ENCODE measurements at regions not wholly inside any gene's neighbourhood (a gene's known extent, or its start where the extent isn't known, plus 50 kb on each side); places are given as distances from the start of the nearest gene placed in this dataset.

DNA sequence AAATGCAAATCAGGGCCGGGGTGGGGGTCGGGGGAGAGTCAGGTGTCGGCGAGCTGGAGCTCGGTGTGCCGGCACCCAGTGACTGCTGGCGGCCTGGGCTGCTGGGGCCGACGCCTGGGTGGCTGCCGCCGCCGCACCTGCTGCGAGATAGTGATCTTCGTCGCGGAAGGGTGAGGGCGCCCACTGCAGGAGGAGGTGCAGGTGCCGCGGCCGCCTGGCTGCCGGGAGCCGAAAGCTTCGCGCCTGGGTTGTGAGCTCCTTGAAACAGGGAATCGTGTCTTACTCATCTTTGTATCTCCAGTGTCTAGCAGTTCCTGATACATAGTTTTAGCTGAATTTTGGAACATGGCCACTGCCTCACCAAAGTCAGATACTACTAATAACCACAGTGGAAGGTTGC lies 64.0 kb upstream of the CPOX start:
- peak; percentile 77 for DNase-seq
- no peak overlapping the region for H3K27ac ChIP-seq
- TF ChIP-seq POLR2A (IDR thresholded peaks at IDR 0.05) (no peak), POLR2AphosphoS5 (IDR thresholded peaks at IDR 0.05) (no peak)
- TF ChIP-seq, protein P1, sequence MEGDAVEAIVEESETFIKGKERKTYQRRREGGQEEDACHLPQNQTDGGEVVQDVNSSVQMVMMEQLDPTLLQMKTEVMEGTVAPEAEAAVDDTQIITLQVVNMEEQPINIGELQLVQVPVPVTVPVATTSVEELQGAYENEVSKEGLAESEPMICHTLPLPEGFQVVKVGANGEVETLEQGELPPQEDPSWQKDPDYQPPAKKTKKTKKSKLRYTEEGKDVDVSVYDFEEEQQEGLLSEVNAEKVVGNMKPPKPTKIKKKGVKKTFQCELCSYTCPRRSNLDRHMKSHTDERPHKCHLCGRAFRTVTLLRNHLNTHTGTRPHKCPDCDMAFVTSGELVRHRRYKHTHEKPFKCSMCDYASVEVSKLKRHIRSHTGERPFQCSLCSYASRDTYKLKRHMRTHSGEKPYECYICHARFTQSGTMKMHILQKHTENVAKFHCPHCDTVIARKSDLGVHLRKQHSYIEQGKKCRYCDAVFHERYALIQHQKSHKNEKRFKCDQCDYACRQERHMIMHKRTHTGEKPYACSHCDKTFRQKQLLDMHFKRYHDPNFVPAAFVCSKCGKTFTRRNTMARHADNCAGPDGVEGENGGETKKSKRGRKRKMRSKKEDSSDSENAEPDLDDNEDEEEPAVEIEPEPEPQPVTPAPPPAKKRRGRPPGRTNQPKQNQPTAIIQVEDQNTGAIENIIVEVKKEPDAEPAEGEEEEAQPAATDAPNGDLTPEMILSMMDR (IDR thresholded peaks at IDR 0.05 in 8 of 11, conservative IDR thresholded peaks at IDR 0.05 in 3 of 11): peak in 2 of 11 experiments; percentile 11 to 13
- peaks cover 0 to 6% (median 0%) of the 10 kb centered on the region in 6 donors for H3K4me1 ChIP-seq
- peaks cover 0 to 21% (median 3%) of the 10 kb centered on the region in 7 donors for H3K27me3 ChIP-seq (replicated peaks in 1 of 7)
- H3K36me3 ChIP-seq: no peaks in the 10 kb centered on the region
- WGBS, 5 donors: 7 to 40% (median 14%) methylated on average over 8 to 25 of the region's 25 CpGs
- peak overlapping the region in 1 of 8 donors; percentile 8 for H3K4me3 ChIP-seq
- intact Hi-C loops (cut with DNase I; ENCODE audit: low total_unique reads): no loop called here
- H3K9me3 ChIP-seq: no peaks in the 10 kb centered on the region

DNA sequence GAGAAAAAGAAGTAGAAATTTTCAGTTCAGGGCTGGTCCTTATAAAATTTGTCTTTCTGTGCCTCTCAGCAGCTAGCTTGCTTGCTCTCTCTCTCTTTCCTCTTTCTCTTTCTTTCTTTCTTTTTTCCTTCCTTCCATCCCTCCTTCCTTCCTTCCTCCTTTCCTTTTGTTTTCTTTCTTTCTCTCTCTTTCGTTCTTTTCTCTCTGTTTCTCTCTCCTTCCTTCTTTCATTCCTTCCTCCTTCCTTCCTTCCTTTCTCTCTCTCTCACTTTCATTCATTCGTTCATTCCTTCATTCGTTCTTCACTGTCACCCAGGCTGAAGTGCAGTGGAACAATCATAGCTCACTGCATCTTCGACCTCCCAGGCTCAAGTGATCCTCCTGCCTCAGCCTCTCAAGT lies 69.3 kb upstream of the CPOX start:
- peaks cover 0 to 8% (median 0%) of the 10 kb centered on the region in 7 donors for H3K27me3 ChIP-seq (replicated peaks in 1 of 7)
- WGBS, 5 donors: 70 to 78% (median 71%) methylated on average over 4 of the region's 4 CpGs
- no peaks in the 10 kb centered on the region for H3K36me3 ChIP-seq
- no peaks in the 10 kb centered on the region for H3K9me3 ChIP-seq
- H3K27ac ChIP-seq: no peak overlapping the region
- no peaks in the 10 kb centered on the region for H3K4me1 ChIP-seq
- no peak overlapping the region for H3K4me3 ChIP-seq
- TF ChIP-seq POLR2A (IDR thresholded peaks at IDR 0.05) (no peak), POLR2AphosphoS5 (IDR thresholded peaks at IDR 0.05) (no peak)
- TF ChIP-seq, protein P1 (IDR thresholded peaks at IDR 0.05 in 8 of 11, conservative IDR thresholded peaks at IDR 0.05 in 3 of 11): no peak
- intact Hi-C loops (cut with DNase I; ENCODE audit: low total_unique reads): no loop called here
- no peak for DNase-seq

DNA sequence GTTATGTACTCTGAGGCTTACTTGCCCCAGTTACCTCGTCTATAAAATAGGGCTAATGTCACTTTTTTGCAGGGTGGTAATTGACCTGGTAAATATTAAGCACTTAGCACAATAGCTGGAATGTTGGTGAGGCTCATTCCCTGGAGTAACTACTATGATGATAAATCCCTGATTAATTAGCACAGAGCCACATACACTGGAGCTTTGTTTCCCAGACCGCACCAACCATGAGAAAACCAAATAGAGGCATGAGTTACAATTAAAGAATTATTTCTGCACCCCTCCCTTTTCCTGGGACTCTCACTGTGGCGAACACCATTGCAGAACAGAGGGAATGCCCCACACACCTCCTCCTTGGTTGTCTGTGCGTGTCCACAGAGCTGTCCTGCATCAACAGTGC lies 76.6 kb upstream of the CPOX start:
- intact Hi-C loops (cut with DNase I; ENCODE audit: low total_unique reads): no loop called here
- Histone ChIP-seq H3K27ac (no peak overlapping the region), H3K4me1 (no peaks in the 10 kb centered on the region), H3K27me3 (replicated peaks in 1 of 7) (no peaks in the 10 kb centered on the region), H3K4me3 (no peak overlapping the region), H3K9me3 (no peaks in the 10 kb centered on the region), H3K36me3 (no peaks in the 10 kb centered on the region)
- TF ChIP-seq POLR2A (IDR thresholded peaks at IDR 0.05) (no peak), POLR2AphosphoS5 (IDR thresholded peaks at IDR 0.05) (no peak)
- TF ChIP-seq, protein P1 (IDR thresholded peaks at IDR 0.05 in 8 of 11, conservative IDR thresholded peaks at IDR 0.05 in 3 of 11): no peak
- WGBS, 5 donors: 77 to 86% (median 80%) methylated on average over 4 of the region's 4 CpGs
- no peak for DNase-seq

DNA sequence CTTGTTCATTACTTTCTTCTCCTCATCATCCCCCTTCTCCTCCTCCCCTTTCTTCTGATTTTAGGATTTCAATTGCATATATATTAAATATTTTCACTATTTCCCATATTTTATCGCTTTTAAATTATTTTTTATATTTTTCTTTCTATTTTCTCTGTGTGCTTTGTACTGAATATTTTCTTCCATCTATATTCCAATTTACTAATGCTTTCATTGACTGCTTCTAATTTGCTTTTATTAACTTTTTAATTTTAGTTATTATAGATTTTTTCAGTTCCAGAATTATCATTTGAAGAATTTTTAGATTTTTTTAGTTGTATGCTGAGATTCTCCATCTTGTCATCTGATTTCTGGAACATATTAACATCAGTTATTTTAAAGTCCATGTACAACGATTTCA lies 83.2 kb upstream of the ST3GAL6 start:
- WGBS, 5 donors: 82 to 91% (median 90%) methylated on average over 2 of the region's 2 CpGs
- no peaks in the 10 kb centered on the region for H3K36me3 ChIP-seq
- no peak for TF ChIP-seq POLR2AphosphoS5 (IDR thresholded peaks at IDR 0.05)
- TF ChIP-seq, protein P1 (IDR thresholded peaks at IDR 0.05 in 8 of 11, conservative IDR thresholded peaks at IDR 0.05 in 3 of 11): no peak
- no peak for TF ChIP-seq POLR2A (IDR thresholded peaks at IDR 0.05)
- no peak for DNase-seq
- H3K4me1 ChIP-seq: no peaks in the 10 kb centered on the region
- no peak overlapping the region for H3K27ac ChIP-seq
- no peaks in the 10 kb centered on the region for H3K9me3 ChIP-seq
- H3K4me3 ChIP-seq: no peak overlapping the region
- intact Hi-C loops (cut with DNase I; ENCODE audit: low total_unique reads): no loop called here
- H3K27me3 ChIP-seq (replicated peaks in 1 of 7): peaks cover 0 to 6% (median 0%) of the 10 kb centered on the region in 7 donors
